ENCODE measurements at regions not wholly inside any gene's neighbourhood (a gene's known extent, or its start where the extent isn't known, plus 50 kb on each side); places are given as distances from the start of the nearest gene placed in this dataset.
"Not testable (repeated sequence)": the region's sequence is repeated elsewhere in the genome, so short reads cannot be mapped to it uniquely, and the experiment has no call there.

DNA sequence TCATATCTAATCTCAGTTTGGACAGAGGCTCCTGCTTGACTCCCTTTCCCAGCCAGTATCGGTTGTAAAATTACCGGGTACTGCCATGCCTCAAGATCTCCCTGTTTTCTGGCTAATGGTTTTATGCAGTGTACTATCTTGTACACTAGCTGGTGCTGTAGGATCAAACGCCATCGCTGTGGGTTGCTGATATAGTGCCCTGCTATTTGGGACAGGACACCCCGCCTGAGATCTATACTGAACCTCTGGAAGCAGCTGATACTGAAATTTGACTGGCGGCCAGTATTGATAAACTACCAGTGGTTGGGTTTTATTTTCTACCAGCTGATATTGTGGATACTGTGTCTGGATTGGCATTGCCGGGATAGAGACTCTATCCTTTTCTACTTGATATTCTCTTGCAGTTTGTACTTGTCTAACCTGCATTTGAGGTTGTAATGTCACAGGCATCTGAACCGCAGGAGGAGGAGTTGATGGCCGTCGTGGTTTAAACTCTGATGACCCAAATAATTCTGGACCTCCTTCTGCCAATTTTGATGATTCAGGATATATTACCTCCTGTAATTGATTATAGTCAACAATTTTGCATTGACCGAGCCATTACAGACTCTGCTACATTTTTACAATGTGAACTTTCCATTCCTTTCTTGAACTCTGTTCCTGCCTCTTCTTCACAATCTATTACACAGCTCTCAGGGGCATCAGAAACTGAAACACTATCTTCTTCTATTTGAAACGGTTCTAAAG lies 112.5 kb upstream of the LARP1 start:
- ChIA-PET POLR2A (no interaction called here), CTCF (interaction anchor here (0.8 to 2.5 kb wide), 6 partner anchors 9 to 669 kb away, joined by 3 to 18 read pairs (median 3); no protein-coding TSS in a partner anchor)
- TF ChIP-seq, protein P1, sequence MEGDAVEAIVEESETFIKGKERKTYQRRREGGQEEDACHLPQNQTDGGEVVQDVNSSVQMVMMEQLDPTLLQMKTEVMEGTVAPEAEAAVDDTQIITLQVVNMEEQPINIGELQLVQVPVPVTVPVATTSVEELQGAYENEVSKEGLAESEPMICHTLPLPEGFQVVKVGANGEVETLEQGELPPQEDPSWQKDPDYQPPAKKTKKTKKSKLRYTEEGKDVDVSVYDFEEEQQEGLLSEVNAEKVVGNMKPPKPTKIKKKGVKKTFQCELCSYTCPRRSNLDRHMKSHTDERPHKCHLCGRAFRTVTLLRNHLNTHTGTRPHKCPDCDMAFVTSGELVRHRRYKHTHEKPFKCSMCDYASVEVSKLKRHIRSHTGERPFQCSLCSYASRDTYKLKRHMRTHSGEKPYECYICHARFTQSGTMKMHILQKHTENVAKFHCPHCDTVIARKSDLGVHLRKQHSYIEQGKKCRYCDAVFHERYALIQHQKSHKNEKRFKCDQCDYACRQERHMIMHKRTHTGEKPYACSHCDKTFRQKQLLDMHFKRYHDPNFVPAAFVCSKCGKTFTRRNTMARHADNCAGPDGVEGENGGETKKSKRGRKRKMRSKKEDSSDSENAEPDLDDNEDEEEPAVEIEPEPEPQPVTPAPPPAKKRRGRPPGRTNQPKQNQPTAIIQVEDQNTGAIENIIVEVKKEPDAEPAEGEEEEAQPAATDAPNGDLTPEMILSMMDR (IDR thresholded peaks at IDR 0.05; ENCODE audit: insufficient read depth, low read length, missing control alignments) = peak; percentile 63
- DNase-seq (ENCODE audit: low read depth, low spot score) = no peak
- H3K4me3 ChIP-seq (ENCODE audit: low read depth, low read length) = no peak overlapping the region

DNA sequence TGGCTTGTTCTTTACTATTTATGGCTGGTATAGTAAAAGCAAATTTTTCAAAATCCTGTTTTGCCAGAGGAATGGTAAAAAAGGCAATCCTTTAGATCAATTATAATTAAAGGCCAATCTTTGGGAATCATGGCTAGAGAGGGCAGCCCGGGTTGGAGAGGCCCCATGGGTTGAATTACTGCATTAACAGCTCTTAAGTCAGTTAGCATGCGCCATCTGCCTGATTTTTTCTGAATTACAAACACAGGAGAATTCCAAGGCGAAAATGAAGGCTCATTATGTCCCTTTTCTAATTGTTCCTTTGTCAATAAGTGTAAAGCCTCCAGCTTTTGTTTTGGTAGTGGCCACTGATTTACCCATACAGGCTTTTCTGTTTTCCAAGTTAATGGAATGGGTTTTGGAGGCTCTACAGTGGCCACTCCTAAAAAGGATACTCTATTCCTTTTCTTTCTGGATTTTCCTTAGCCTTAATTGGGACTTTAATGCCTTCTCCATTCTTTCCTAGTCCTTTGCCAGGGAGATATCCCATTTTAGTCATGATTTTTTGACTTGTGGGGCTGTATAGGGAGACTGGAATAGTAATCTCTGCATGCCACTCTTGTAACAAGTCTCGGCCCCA lies 114.9 kb upstream of the LARP1 start:
- TF ChIP-seq, protein P1 (IDR thresholded peaks at IDR 0.05; ENCODE audit: insufficient read depth, low read length, missing control alignments) = peak; percentile 30
- H3K4me3 ChIP-seq (ENCODE audit: low read depth, low read length); POLR2A ChIA-PET; DNase-seq (ENCODE audit: low read depth, low spot score): not testable (repeated sequence)
- CTCF ChIA-PET = interaction anchor here (0.6 to 2.7 kb wide), 26 partner anchors 9 to 672 kb away, joined by 3 to 48 read pairs (median 4); no protein-coding TSS in a partner anchor

DNA sequence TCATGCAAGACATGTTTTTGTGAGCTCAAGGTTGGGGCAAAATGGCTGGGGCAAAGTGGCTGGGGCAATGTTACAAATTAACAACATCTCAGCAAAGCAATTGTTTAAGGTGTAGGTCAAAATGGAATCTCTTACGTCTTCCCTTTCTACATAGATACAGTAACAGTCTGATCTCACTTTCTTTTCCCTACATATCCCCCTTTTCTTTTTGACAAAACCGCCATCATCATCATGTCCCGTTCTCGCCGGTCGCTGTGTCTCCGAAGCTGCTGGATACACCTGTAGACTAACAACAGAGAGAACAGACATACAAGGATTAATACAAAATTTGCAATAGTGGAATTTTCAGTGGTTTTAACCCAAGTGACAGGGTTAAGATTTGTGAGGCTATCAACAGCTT lies 118.4 kb upstream of the LARP1 start:
- H3K4me3 ChIP-seq (ENCODE audit: low read depth, low read length); DNase-seq (ENCODE audit: low read depth, low spot score); POLR2A ChIA-PET: not testable (repeated sequence)
- CTCF ChIA-PET = interaction anchor here (1.5 to 3.3 kb wide), 4 partner anchors 10 to 662 kb away, joined by 3 to 19 read pairs (median 12); no protein-coding TSS in a partner anchor

DNA sequence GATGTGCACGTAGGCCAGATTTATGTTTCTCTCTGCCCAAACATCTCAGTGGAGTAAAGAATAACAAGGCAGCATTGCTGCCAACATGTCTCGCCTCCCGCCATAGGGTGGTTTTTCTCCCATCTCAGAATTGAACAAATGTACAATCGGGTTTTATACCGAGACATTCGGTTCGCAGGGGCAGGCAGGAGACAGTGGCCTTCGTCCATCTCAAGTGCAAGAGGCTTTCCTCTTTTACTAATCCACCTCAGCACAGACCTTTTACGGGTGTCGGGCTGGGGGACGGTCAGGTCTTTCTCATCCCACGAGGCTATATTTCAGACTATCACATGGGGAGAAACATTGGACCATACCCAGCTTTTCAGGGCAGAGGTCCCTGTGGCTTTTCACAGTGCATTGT lies 118.9 kb upstream of the LARP1 start:
- POLR2A ChIA-PET; H3K4me3 ChIP-seq (ENCODE audit: low read depth, low read length); DNase-seq (ENCODE audit: low read depth, low spot score): not testable (repeated sequence)
- CTCF ChIA-PET = interaction anchor here (0.8 to 3.3 kb wide), 5 partner anchors 9 to 662 kb away, joined by 3 to 19 read pairs (median 5); no protein-coding TSS in a partner anchor

DNA sequence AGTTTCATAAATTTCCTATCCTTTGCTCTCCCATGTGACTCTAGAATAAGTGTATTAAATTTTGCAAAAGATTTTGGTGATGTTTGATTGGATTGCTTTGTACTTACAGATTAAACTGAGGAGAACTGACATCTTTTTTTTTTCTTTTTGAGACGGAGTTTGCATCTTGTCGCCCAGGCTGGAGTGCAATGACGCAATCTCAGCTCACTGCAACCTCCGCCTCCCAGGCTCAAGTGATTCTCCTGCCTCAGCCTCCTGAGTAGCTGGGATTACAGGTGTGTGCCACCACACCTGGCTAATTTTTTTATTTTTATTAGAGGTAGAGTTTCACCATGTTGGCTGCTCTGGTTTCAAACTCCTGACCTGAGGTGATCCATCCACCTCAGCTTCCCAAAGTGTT lies 121.4 kb upstream of the LARP1 start:
- H3K4me3 ChIP-seq (ENCODE audit: low read depth, low read length); POLR2A ChIA-PET; DNase-seq (ENCODE audit: low read depth, low spot score): not testable (repeated sequence)
- CTCF ChIA-PET = interaction anchor here (1.0 to 1.2 kb wide), 2 partner anchors 113 to 656 kb away, joined by 3 read pairs; no protein-coding TSS in a partner anchor

DNA sequence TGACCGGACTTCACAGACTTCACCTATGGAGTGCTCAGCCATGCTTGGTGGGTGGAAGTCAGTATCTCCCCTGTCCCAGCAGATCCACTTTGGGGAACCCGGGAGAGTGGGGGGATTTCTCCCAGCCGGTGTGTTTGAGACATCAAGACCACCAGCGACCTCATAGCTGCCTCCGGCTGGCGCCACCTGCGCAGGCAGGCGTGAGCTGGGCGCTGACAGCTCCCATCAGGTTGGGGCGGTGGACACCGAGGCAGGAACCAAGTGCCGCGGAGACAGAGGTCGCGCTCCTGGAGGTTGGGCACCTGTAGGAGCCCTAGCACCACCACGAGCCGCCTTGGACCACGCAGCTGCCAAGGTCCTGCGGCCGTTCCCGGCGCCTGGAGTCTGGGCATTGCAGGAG lies 124.0 kb upstream of the LARP1 start:
- CTCF ChIA-PET = interaction anchor here (0.7 to 2.5 kb wide), 6 partner anchors 9 to 656 kb away, joined by 3 to 15 read pairs (median 4); no protein-coding TSS in a partner anchor
- no peak overlapping the region for H3K4me3 ChIP-seq (ENCODE audit: low read depth, low read length)
- POLR2A ChIA-PET = no interaction called here
- TF ChIP-seq, protein P1 (IDR thresholded peaks at IDR 0.05; ENCODE audit: insufficient read depth, low read length, missing control alignments) = no peak
- no peak for DNase-seq (ENCODE audit: low read depth, low spot score)

DNA sequence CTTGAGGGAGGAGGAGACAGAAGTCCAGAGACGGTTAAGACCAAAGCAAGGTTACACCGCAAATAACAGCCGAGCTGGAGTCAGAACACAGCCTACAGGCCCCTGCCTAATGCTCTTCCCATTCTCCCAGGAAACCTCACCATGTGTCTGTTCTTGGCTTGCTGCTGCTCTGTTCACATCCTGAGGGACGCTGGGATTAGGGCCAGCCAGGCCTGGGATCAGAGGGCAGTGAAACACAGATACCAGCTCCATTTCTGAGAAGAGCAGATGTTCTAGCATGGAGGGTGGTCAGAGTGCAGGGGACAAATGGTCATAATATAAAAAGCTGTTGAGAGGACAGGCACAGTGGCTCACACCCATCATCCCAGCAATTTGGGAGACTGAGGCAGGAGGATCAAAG lies 124.8 kb upstream of the LARP1 start:
- no peak for DNase-seq (ENCODE audit: low read depth, low spot score)
- TF ChIP-seq, protein P1 (IDR thresholded peaks at IDR 0.05; ENCODE audit: insufficient read depth, low read length, missing control alignments) = no peak
- H3K4me3 ChIP-seq (ENCODE audit: low read depth, low read length) = no peak overlapping the region
- ChIA-PET POLR2A (no interaction called here), CTCF (interaction anchor here (0.7 to 2.5 kb wide), 6 partner anchors 9 to 655 kb away, joined by 3 to 15 read pairs (median 4); no protein-coding TSS in a partner anchor)
